Lung (tissue), 11 donors: ENCODE measurements at regions not wholly inside any gene's neighbourhood (a gene's known extent, or its start where the extent isn't known, plus 50 kb on each side); places are given as distances from the start of the nearest gene placed in this dataset.

ENCODE experiments used
- ATAC-seq: fragments of 200-7000 bp; cut with Tn5 transposase; one replicate; pipeline ENCODE4 v1.9.1; 2020; ENCODE audit warnings: moderate number of reproducible peaks; ENCODE audit not compliant: insufficient read depth, low FRiP score
- DNase-seq, 3 donors: peaks; one replicate each; pipeline ENCODE4 v3.0.0-alpha.2; 2013 to 2017
- H3K27ac ChIP-seq, 2 donors: one replicate each; pipeline ENCODE4 v1.5.1; 2013; ENCODE audit warnings: mild to moderate bottlenecking in 2 of 2, moderate library complexity in 2 of 2, control low read depth in 1 of 2, inconsistent platforms in 1 of 2, low read depth in 1 of 2, low read length in 1 of 2
- H3K27me3 ChIP-seq, 3 donors: one replicate each; pipeline ENCODE4 v1.5.1; 2013; ENCODE audit warnings: low read length in 2 of 3; ENCODE audit not compliant: control insufficient read depth in 3 of 3, insufficient read depth in 3 of 3
- H3K36me3 ChIP-seq, 4 donors: one replicate each; pipeline ENCODE4 v1.5.1; 2013; ENCODE audit warnings: low read length in 4 of 4, mild to moderate bottlenecking in 1 of 4, moderate library complexity in 1 of 4; ENCODE audit not compliant: control insufficient read depth in 4 of 4, insufficient read depth in 4 of 4
- H3K4me1 ChIP-seq, 5 donors: one replicate each; pipeline ENCODE4 v1.5.1; 2013; ENCODE audit warnings: low read length in 5 of 5, mild to moderate bottlenecking in 2 of 5, moderate library complexity in 1 of 5; ENCODE audit not compliant: control insufficient read depth in 5 of 5, insufficient read depth in 5 of 5
- H3K4me3 ChIP-seq: one replicate; pipeline ENCODE4 v1.5.1; 2013; ENCODE audit warnings: mild to moderate bottlenecking, control low read depth, moderate library complexity
- H3K9ac ChIP-seq, 2 donors: one replicate each; pipeline ENCODE4 v1.5.1; 2013; ENCODE audit warnings: low read length in 2 of 2, control low read depth in 1 of 2; ENCODE audit not compliant: insufficient read depth in 1 of 2
- H3K9me3 ChIP-seq, 4 donors: one replicate each; pipeline ENCODE4 v1.5.1; 2013; ENCODE audit warnings: low read length in 3 of 4, mild to moderate bottlenecking in 1 of 4, moderate library complexity in 1 of 4; ENCODE audit not compliant: control insufficient read depth in 4 of 4, insufficient read depth in 3 of 4
- CTCF ChIP-seq: IDR thresholded peaks from 2 replicates; pipeline ENCODE4 v1.5.1; 2012; ENCODE audit warnings: mild to moderate bottlenecking; ENCODE audit errors: control extremely low read depth, extremely low read depth
- WGBS, 2 donors: extraction: QIAGEN DNeasy Blood & Tissue Kit; methylation state at CpG; one replicate each; pipeline ENCODE4 v1.1.7; 2013; 5-methylcytosine and 5-hydroxymethylcytosine counted together
- donor health status: control.
- donor health status: control.
- donor health status: Bipolar disorder and iron deficiency.
- donor health status: healthy.
- donor health status: DM: yes; HTN: yes; CAD: no.

GRCh38 chr3:177674186-177674585, 476.9 kb upstream of the TBL1XR1 start:
- H3K4me3 ChIP-seq, result no peak overlapping the region
- peaks cover 0 to 27% (median 13%) of the 10 kb centered on the region in 5 donors for H3K4me1 ChIP-seq
- H3K9me3 ChIP-seq, result no peaks in the 10 kb centered on the region
- no peaks in the 10 kb centered on the region for H3K27me3 ChIP-seq
- no peak overlapping the region for H3K27ac ChIP-seq
- WGBS, 2 donors, result 94 to 95% methylated on average over 3 of the region's 3 CpGs
- DNase-seq (no peak), ATAC-seq (no peak)
- H3K9ac ChIP-seq, result no peak overlapping the region
- no peaks in the 10 kb centered on the region for H3K36me3 ChIP-seq
- no peak for TF ChIP-seq CTCF

DNA sequence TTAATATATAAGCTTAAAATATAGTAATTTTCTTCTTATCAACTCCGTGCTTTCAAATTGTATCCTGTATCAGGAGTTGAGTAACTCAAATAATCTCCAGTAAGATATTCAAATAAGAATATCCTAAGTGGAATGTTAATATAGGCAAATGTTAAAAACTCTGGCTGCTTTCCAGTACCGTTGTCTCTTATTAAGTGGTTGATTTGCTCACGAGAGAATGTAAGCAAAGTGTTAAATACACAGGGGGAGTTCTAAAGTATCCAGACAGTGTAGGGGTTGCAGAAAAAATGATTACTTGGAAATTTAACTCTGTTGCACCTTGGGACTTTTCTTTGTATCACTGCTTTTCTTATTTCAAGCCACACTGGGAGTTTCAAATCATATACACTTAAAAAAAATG, 478.9 kb upstream of the TBL1XR1 start:
- DNase-seq (peak in 2 of 3 donors; percentile 36 to 51), ATAC-seq (no peak)
- Histone ChIP-seq H3K36me3 (no peaks in the 10 kb centered on the region), H3K27ac (no peak overlapping the region), H3K9me3 (no peaks in the 10 kb centered on the region), H3K27me3 (no peaks in the 10 kb centered on the region), H3K4me3 (no peak overlapping the region), H3K9ac (no peak overlapping the region), H3K4me1 (peaks cover 2 to 31% (median 19%) of the 10 kb centered on the region in 5 donors)
- 64 to 79% methylated on average over 3 of the region's 3 CpGs for WGBS, 2 donors
- TF ChIP-seq CTCF, result no peak

DNA sequence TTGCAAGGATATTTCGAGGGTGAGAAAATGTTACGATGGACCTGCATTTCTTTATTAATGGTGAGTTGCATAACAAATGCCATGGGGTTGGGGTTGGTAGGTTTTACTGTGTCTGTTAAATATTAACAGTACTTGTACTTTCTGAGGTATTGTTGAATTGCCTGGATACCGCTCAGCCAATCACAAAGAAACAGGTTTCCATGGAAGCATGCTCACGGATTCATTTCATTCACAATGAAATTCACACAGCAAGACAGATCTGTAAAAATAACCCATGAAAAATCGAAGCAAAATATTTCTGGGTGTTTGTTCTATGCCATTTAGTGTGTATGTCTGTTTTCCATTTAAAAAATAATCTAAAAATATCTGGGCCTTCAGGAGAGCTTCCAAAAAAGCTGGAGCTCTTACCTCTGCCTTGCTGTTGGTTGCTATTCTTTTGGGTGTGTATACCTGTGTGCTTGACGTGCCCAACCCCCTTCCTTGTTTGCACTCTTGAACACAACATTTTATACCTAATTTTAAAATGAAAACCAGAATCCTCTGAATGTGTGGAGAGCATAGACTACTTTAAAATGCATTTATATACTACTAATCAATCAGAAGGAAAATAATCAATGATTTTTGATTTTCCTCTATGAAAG, 479.8 kb upstream of the TBL1XR1 start:
- no peak overlapping the region for H3K4me3 ChIP-seq
- H3K9me3 ChIP-seq, result no peaks in the 10 kb centered on the region
- no peak overlapping the region for H3K9ac ChIP-seq
- H3K36me3 ChIP-seq, result no peaks in the 10 kb centered on the region
- WGBS, 2 donors, result 69 to 84% methylated on average over 6 of the region's 6 CpGs
- peak; percentile 28 to 73 (median 54) for DNase-seq
- no peaks in the 10 kb centered on the region for H3K27me3 ChIP-seq
- peaks cover 4 to 39% (median 19%) of the 10 kb centered on the region in 5 donors for H3K4me1 ChIP-seq
- no peak overlapping the region for H3K27ac ChIP-seq
- ATAC-seq, result peak; percentile 55
- TF ChIP-seq CTCF, result no peak
